Endothelial cell of umbilical vein (primary cell): ENCODE measurements at regions not wholly inside any gene's neighbourhood (a gene's known extent, or its start where the extent isn't known, plus 50 kb on each side); places are given as distances from the start of the nearest gene placed in this dataset.

Experiments
- CTCF ChIP-seq, 2 donors: IDR thresholded peaks; 1 replicate in 1 of 2; 2 replicates in 1 of 2; pipeline ENCODE4 v1.5.1; 2011; ENCODE audit warnings: low read length in 2 of 2, mild to moderate bottlenecking in 2 of 2, moderate library complexity in 2 of 2, control low read depth in 1 of 2, inconsistent platforms in 1 of 2, low read depth in 1 of 2; ENCODE audit not compliant: insufficient read depth in 1 of 2; ENCODE audit errors: extremely low read depth in 1 of 2
- GATA2 ChIP-seq: IDR thresholded peaks from 2 replicates; pipeline ENCODE4 v1.7.0; 2011; ENCODE audit warnings: low read depth, mild to moderate bottlenecking, moderate library complexity, mixed read lengths, low read length; ENCODE audit not compliant: insufficient read length, insufficient read depth
- POLR2A ChIP-seq: IDR thresholded peaks from 2 replicates; pipeline ENCODE4 v1.6.1; 2012; ENCODE audit warnings: low read depth, mild to moderate bottlenecking, control low read depth, low read length
- POLR2AphosphoS5 ChIP-seq: IDR thresholded peaks from 2 replicates; pipeline ENCODE4 v1.6.1; 2012; ENCODE audit warnings: low read depth, mild to moderate bottlenecking, control low read depth, low read length, moderate library complexity; ENCODE audit not compliant: insufficient read depth

GRCh38 chr7:85262891-85263290, 76.0 kb upstream of the SEMA3D start:
- no peak for TF ChIP-seq CTCF (IDR thresholded peaks at IDR 0.05; ENCODE audit: extremely low read depth in 1 of 2, insufficient read depth in 1 of 2, low read depth in 1 of 2, low read length in 2 of 2)
- TF ChIP-seq POLR2A: no peak
- TF ChIP-seq POLR2AphosphoS5: no peak
- no peak for TF ChIP-seq GATA2
